ENCODE measurements at regions not wholly inside any gene's neighbourhood (a gene's known extent, or its start where the extent isn't known, plus 50 kb on each side); places are given as distances from the start of the nearest gene placed in this dataset.

DNA sequence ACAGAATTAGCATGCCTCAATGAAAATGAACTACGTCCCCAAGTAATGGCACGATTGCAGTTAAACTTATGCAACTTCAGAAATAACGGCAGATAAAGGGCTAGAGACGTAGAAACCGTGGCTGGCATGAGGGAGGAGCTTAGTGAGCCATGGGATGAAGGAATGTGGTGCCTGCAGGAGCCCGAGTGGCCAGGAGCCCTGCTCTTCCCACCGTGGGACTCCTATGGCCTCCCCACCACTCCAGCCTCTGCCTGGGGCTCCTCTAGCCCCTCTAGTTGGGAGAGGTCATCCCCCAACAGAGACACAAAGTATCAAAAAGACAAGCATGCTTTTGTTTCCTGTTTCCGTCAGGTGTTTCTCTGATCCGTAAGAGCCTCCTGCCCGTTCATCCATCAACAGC lies 75.1 kb upstream of the BHLHE23 start:
- Histone ChIP-seq H3K4me1 (no peaks in the 10 kb centered on the region), H3K4me3 (no peak overlapping the region), H3K27ac (no peak overlapping the region), H3K27me3 (peaks cover 76% of the 10 kb centered on the region), H3K9me3 (peaks cover 0 to 43% (median 2%) of the 10 kb centered on the region in 3 donors), H3K36me3 (no peaks in the 10 kb centered on the region)
- ATAC-seq = no peak
- WGBS, 2 donors (ENCODE audit: low coverage in 1 of 2) = 20 to 49% methylated on average over 4 to 7 of the region's 10 CpGs
- TF ChIP-seq POLR2AphosphoS5 (IDR thresholded peaks at IDR 0.05) (no peak), CTCF (IDR thresholded peaks at IDR 0.05) (no peak), POLR2A (IDR thresholded peaks at IDR 0.05) (no peak), EP300 (IDR thresholded peaks at IDR 0.05) (no peak)

- WGBS, 2 donors (ENCODE audit: low coverage in 1 of 2) = 25% methylated on average over 2 of the region's 5 CpGs; no CpG with 5 or more reads in 1 of the 2 donors
- Histone ChIP-seq H3K36me3 (no peaks in the 10 kb centered on the region), H3K9me3 (peaks cover 0 to 48% (median 2%) of the 10 kb centered on the region in 3 donors), H3K27me3 (peaks cover 76% of the 10 kb centered on the region), H3K4me1 (no peaks in the 10 kb centered on the region), H3K4me3 (no peak overlapping the region), H3K27ac (no peak overlapping the region)
- no peak for ATAC-seq
- TF ChIP-seq EP300 (IDR thresholded peaks at IDR 0.05) = no peak
- no peak for TF ChIP-seq POLR2AphosphoS5 (IDR thresholded peaks at IDR 0.05)
- no peak for TF ChIP-seq POLR2A (IDR thresholded peaks at IDR 0.05)
- no peak for TF ChIP-seq CTCF (IDR thresholded peaks at IDR 0.05)
These were observed 74.6 kb upstream of the BHLHE23 start for GRCh38 chr20:63081351-63081750.

DNA sequence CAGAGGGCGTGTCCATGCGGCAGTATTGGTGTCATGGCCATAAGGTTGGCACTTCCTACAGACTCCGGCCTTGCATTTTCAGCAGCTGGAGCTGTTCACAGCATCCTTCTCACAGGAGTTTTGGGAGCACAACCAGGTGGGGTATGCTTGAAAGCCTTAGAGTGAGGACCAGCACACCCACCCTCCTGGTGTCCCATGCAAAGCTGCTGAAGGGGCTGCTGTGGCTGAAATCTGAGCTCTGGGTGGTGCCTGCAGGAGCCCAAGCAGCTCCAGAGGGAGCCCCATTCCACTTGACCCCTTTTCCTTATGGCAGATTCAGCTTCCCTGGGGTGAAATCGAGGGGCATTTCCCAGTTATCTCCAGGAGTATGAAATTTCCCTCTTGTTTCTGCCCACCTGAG lies 74.0 kb upstream of the BHLHE23 start:
- TF ChIP-seq POLR2AphosphoS5 (IDR thresholded peaks at IDR 0.05) (no peak), CTCF (IDR thresholded peaks at IDR 0.05) (no peak), EP300 (IDR thresholded peaks at IDR 0.05) (no peak), POLR2A (IDR thresholded peaks at IDR 0.05) (no peak)
- H3K4me1 ChIP-seq = no peaks in the 10 kb centered on the region
- no peak overlapping the region for H3K4me3 ChIP-seq
- peaks cover 78% of the 10 kb centered on the region for H3K27me3 ChIP-seq
- H3K27ac ChIP-seq = no peak overlapping the region
- peaks cover 0 to 53% (median 2%) of the 10 kb centered on the region in 3 donors for H3K9me3 ChIP-seq
- ATAC-seq = no peak
- H3K36me3 ChIP-seq = no peaks in the 10 kb centered on the region
- 50% methylated on average over 1 of the region's 4 CpGs; no CpG with 5 or more reads in 1 of the 2 donors for WGBS, 2 donors (ENCODE audit: low coverage in 1 of 2)

- peaks cover 0 to 56% (median 2%) of the 10 kb centered on the region in 3 donors for H3K9me3 ChIP-seq
- no peak overlapping the region for H3K4me3 ChIP-seq
- WGBS, 2 donors (ENCODE audit: low coverage in 1 of 2) = no CpG with 5 or more reads among the region's 10 CpGs
- peaks cover 79% of the 10 kb centered on the region for H3K27me3 ChIP-seq
- no peak overlapping the region for H3K27ac ChIP-seq
- TF ChIP-seq CTCF (IDR thresholded peaks at IDR 0.05) (no peak), POLR2AphosphoS5 (IDR thresholded peaks at IDR 0.05) (no peak), EP300 (IDR thresholded peaks at IDR 0.05) (no peak), POLR2A (IDR thresholded peaks at IDR 0.05) (no peak)
- no peak for ATAC-seq
- H3K36me3 ChIP-seq = no peaks in the 10 kb centered on the region
- no peaks in the 10 kb centered on the region for H3K4me1 ChIP-seq
These were observed 73.6 kb upstream of the BHLHE23 start for GRCh38 chr20:63080411-63080810.

GRCh38 chr20:63079971-63080370 lies 73.2 kb upstream of the BHLHE23 start:
- WGBS, 2 donors (ENCODE audit: low coverage in 1 of 2) = 80 to 100% methylated on average over 1 of the region's 2 CpGs

More at GRCh38 chr20:63079971-63080370, 73.2 kb upstream of the BHLHE23 start:
- H3K27me3 ChIP-seq = peaks cover 79% of the 10 kb centered on the region
- no peaks in the 10 kb centered on the region for H3K4me1 ChIP-seq
- no peak overlapping the region for H3K4me3 ChIP-seq
- peaks cover 0 to 61% (median 2%) of the 10 kb centered on the region in 3 donors for H3K9me3 ChIP-seq
- TF ChIP-seq CTCF (IDR thresholded peaks at IDR 0.05) (no peak), POLR2A (IDR thresholded peaks at IDR 0.05) (no peak), EP300 (IDR thresholded peaks at IDR 0.05) (no peak), POLR2AphosphoS5 (IDR thresholded peaks at IDR 0.05) (no peak)
- no peak overlapping the region for H3K27ac ChIP-seq
- ATAC-seq = no peak
- H3K36me3 ChIP-seq = no peaks in the 10 kb centered on the region
